Upper lobe of left lung (tissue), 6 donors: ENCODE measurements at regions not wholly inside any gene's neighbourhood (a gene's known extent, or its start where the extent isn't known, plus 50 kb on each side); places are given as distances from the start of the nearest gene placed in this dataset.

ENCODE experiments used
- ATAC-seq, 2 donors: fragments of 200-7000 bp; cut with Tn5 transposase; one replicate each; pipeline ENCODE4 v1.9.1; 2022; ENCODE audit warnings: mild to moderate bottlenecking in 2 of 2, moderate library complexity in 2 of 2; ENCODE audit not compliant: low FRiP score in 2 of 2
- DNase-seq, 2 donors: peaks; one replicate each; pipeline ENCODE4 v3.0.0-alpha.2; 2019 to 2020
- H3K27ac ChIP-seq, 4 donors: fragments of 200-600 bp; sonication (generic); one replicate each; pipeline ENCODE4 v1.5.1; 2016 to 2019
- H3K27me3 ChIP-seq, 4 donors: fragments of 200-600 bp; sonication (generic); one replicate each; pipeline ENCODE4 v1.5.1; 2017 to 2019
- H3K36me3 ChIP-seq, 4 donors: fragments of 200-600 bp; sonication (generic); one replicate each; pipeline ENCODE4 v1.5.1; 2016 to 2019
- H3K4me1 ChIP-seq, 4 donors: fragments of 200-600 bp; sonication (generic); one replicate each; pipeline ENCODE4 v1.5.1; 2018 to 2019
- H3K4me3 ChIP-seq, 4 donors: fragments of 200-600 bp; sonication (generic); one replicate each; pipeline ENCODE4 v1.5.1; 2017 to 2019; ENCODE audit warnings: mild to moderate bottlenecking in 2 of 4, moderate library complexity in 1 of 4
- H3K9me3 ChIP-seq, 4 donors: fragments of 200-600 bp; sonication (generic); one replicate each; pipeline ENCODE4 v1.5.1; 2018 to 2019
- EP300 ChIP-seq, 4 donors: sonication (generic); formaldehyde crosslinking; IDR thresholded peaks; one replicate each; pipeline ENCODE4 v1.5.1; 2017; ENCODE audit warnings: antibody characterized with exemption in 4 of 4, control low read depth in 2 of 4
- POLR2A ChIP-seq, 4 donors: fragments of 450-650 bp; IDR thresholded peaks; one replicate each; pipeline ENCODE4 v1.5.1; 2016 to 2017; ENCODE audit warnings: antibody characterized with exemption in 4 of 4, mild to moderate bottlenecking in 2 of 4
- POLR2AphosphoS5 ChIP-seq, 2 donors: sonication (generic); formaldehyde crosslinking; IDR thresholded peaks; one replicate each; pipeline ENCODE4 v1.5.1; 2017; ENCODE audit warnings: antibody characterized with exemption in 2 of 2
- WGBS, 2 donors: methylation state at CpG; one replicate each; pipeline ENCODE4 v1.1.5; 2017 to 2018; 5-methylcytosine and 5-hydroxymethylcytosine counted together
- TF ChIP-seq, protein P1 (sequence below), 6 experiments: fragments of 450-650 bp in 4 of 6; fragments of 200-600 bp in 2 of 6; sonication (generic) in 2 of 6; IDR thresholded peaks; one replicate each; pipeline ENCODE4 v1.5.1; 2016 to 2019; ENCODE audit warnings: antibody characterized with exemption in 6 of 6
- donor health status: DM: no; HTN: no; CAD: no; lungs with moderate emphysema.
- donor health status: DM: no; HTN: yes; CAD: no; lungs with severe emphysema.

DNA sequence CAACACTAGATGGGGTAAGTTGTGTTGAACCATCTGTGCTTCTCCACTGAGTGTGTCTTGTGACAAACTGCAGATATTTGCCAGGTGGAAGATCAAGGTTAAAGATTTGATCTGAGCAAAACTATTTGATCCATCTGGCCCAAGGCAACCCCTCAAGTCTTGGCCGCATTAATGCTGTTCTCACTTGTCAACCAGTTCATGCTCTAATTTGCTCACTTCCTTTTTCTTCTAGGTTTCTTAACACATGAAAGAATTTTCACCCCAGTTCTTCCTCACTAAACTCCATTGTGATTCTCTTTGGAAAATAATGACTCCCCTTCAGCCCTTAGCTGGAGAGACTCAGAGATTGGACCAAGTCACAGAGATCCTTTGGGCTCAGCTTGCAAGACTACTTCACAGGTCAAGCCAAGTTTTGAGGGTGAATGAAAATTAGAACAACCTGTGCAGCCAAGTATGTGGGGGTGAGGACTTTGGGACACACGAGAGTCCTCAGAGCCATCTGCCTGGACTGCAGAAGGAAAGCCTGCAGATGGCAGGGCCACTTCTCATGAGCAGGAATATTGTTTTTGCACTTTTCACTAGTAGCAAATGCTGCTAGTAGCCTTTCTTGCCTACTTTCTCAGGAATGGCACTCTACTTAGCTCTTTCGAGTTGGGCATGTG, 166.5 kb downstream of the AXIN2 start:
- H3K9me3 ChIP-seq: no peaks in the 10 kb centered on the region
- TF ChIP-seq, protein P1, sequence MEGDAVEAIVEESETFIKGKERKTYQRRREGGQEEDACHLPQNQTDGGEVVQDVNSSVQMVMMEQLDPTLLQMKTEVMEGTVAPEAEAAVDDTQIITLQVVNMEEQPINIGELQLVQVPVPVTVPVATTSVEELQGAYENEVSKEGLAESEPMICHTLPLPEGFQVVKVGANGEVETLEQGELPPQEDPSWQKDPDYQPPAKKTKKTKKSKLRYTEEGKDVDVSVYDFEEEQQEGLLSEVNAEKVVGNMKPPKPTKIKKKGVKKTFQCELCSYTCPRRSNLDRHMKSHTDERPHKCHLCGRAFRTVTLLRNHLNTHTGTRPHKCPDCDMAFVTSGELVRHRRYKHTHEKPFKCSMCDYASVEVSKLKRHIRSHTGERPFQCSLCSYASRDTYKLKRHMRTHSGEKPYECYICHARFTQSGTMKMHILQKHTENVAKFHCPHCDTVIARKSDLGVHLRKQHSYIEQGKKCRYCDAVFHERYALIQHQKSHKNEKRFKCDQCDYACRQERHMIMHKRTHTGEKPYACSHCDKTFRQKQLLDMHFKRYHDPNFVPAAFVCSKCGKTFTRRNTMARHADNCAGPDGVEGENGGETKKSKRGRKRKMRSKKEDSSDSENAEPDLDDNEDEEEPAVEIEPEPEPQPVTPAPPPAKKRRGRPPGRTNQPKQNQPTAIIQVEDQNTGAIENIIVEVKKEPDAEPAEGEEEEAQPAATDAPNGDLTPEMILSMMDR (IDR thresholded peaks at IDR 0.05): no peak
- TF ChIP-seq POLR2A (IDR thresholded peaks at IDR 0.05): no peak
- TF ChIP-seq EP300 (IDR thresholded peaks at IDR 0.05): no peak
- no peak for TF ChIP-seq POLR2AphosphoS5 (IDR thresholded peaks at IDR 0.05)
- ATAC-seq (no peak), DNase-seq (no peak)
- H3K4me3 ChIP-seq: no peak overlapping the region
- H3K27me3 ChIP-seq: no peaks in the 10 kb centered on the region
- no peaks in the 10 kb centered on the region for H3K36me3 ChIP-seq
- no peaks in the 10 kb centered on the region for H3K4me1 ChIP-seq
- WGBS, 2 donors: 60 to 86% methylated on average over 3 of the region's 3 CpGs
- H3K27ac ChIP-seq: no peak overlapping the region

DNA sequence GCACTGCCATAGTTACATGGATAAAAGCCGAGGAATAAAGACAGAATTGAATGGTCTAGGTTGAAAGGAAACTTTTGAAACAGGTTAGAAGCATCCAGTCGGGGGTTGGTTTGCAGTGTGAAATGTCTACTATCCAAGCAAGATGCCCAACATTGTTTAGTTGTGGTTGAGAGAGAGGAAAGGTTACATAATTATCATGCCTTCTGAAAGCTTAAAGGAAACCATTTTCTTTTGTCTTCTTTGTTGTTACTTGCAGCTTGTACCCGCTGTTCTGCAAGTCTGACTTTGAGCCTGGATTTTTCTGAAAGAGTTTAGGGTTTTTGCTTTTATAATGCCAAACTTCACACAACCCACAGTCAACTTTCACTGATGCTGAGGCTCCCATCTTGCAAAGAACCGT, 167.9 kb downstream of the AXIN2 start:
- DNase-seq (no peak), ATAC-seq (no peak)
- H3K27ac ChIP-seq: no peak overlapping the region

DNA sequence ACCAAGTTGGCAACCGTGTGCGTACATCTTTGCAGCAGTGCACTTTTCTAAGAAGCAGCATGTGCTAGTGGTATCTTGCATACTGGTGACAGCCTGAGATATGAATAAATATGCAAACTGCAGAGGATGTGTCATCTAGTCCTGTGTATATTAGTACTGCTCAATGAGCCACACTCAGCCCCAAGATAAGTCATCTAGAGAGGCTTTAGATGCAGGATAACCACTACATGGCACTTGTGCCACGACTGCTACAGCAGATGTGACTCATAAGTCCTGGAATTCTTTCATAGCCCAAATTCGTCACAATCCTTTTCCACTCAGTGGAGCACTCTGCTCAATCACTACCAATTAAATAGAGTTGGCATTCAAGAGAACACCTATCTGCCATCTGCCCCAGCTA, 171.5 kb downstream of the AXIN2 start:
- TF ChIP-seq, protein P1 (IDR thresholded peaks at IDR 0.05): no peak
- TF ChIP-seq EP300 (IDR thresholded peaks at IDR 0.05) (no peak), POLR2AphosphoS5 (IDR thresholded peaks at IDR 0.05) (peak in 1 of 2 donors; percentile 18)
- 71 to 90% methylated on average over 4 of the region's 4 CpGs for WGBS, 2 donors
- H3K27ac ChIP-seq: no peak overlapping the region
- H3K36me3 ChIP-seq: no peaks in the 10 kb centered on the region
- ATAC-seq: no peak
- H3K27me3 ChIP-seq: no peaks in the 10 kb centered on the region
- H3K4me3 ChIP-seq: no peak overlapping the region
- no peaks in the 10 kb centered on the region for H3K9me3 ChIP-seq
- no peak for DNase-seq
- H3K4me1 ChIP-seq: no peaks in the 10 kb centered on the region

More for the DNA sequence above, 167.9 kb downstream of the AXIN2 start:
- no peaks in the 10 kb centered on the region for H3K27me3 ChIP-seq
- no peak for TF ChIP-seq POLR2A (IDR thresholded peaks at IDR 0.05)
- no peak for TF ChIP-seq EP300 (IDR thresholded peaks at IDR 0.05)
- no peak for TF ChIP-seq POLR2AphosphoS5 (IDR thresholded peaks at IDR 0.05)
- TF ChIP-seq, protein P1 (IDR thresholded peaks at IDR 0.05): no peak
- WGBS, 2 donors: 78 to 80% methylated on average over 4 of the region's 4 CpGs
- no peaks in the 10 kb centered on the region for H3K9me3 ChIP-seq
- no peak overlapping the region for H3K4me3 ChIP-seq
- no peaks in the 10 kb centered on the region for H3K36me3 ChIP-seq
- no peaks in the 10 kb centered on the region for H3K4me1 ChIP-seq

DNA sequence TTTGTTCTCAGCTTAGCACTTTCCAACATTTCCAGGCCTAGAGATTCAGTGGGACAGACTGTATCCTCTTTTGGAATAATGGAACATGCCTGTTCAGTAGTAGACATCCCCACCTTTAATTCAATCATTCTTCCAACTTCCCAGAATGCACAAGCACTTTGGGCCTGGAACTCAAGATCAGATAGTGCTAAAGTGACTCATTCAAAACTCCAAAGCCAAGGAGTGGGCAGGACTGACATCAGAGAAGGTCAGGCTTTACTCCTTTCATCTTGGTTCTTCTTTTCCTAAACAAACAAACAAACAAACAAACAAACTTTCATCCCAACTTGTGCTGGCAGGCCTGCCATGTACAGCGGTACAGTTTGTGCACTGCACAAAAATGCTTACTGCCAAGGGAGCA, 172.0 kb downstream of the AXIN2 start:
- 50 to 88% methylated on average over 1 of the region's 1 CpG for WGBS, 2 donors
- Histone ChIP-seq H3K9me3 (no peaks in the 10 kb centered on the region), H3K36me3 (no peaks in the 10 kb centered on the region), H3K4me1 (no peaks in the 10 kb centered on the region), H3K27ac (no peak overlapping the region), H3K27me3 (no peaks in the 10 kb centered on the region), H3K4me3 (no peak overlapping the region)
- ATAC-seq (no peak), DNase-seq (no peak)
- TF ChIP-seq, protein P1 (IDR thresholded peaks at IDR 0.05): no peak
- no peak for TF ChIP-seq POLR2AphosphoS5 (IDR thresholded peaks at IDR 0.05)
- no peak for TF ChIP-seq EP300 (IDR thresholded peaks at IDR 0.05)
- TF ChIP-seq POLR2A (IDR thresholded peaks at IDR 0.05): no peak

DNA sequence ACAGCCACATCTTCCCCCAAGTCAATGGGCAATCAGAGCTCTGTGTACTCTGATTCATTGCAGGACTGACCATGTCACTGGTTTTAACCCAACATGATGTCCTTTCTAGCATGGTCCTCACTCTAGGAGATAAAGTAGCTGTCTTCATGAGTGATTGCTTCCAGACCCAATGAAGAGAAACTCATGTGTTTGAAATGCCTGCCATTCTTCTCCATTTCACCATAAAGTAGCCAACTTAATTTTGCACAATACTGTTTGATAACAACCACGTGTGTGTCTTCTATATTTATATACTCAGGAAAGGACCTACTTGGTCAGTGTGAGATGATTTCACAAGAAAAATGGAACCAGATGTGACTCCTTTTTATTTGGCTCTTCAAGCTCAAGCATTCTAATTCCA, 172.5 kb downstream of the AXIN2 start:
- 32 to 46% methylated on average over 1 of the region's 1 CpG for WGBS, 2 donors
- no peak for TF ChIP-seq POLR2AphosphoS5 (IDR thresholded peaks at IDR 0.05)
- ATAC-seq (no peak), DNase-seq (no peak)
- Histone ChIP-seq H3K27ac (no peak overlapping the region), H3K27me3 (no peaks in the 10 kb centered on the region), H3K4me1 (no peaks in the 10 kb centered on the region), H3K4me3 (no peak overlapping the region), H3K9me3 (no peaks in the 10 kb centered on the region), H3K36me3 (no peaks in the 10 kb centered on the region)
